ENCODE measurements at regions not wholly inside any gene's neighbourhood (a gene's known extent, or its start where the extent isn't known, plus 50 kb on each side); places are given as distances from the start of the nearest gene placed in this dataset.
A peak's percentile ranks its signal among the peaks of the same experiment; 100 is the strongest.
"Not testable (repeated sequence)": the region's sequence is repeated elsewhere in the genome, so short reads cannot be mapped to it uniquely, and the experiment has no call there.

- TF ChIP-seq, protein P1, sequence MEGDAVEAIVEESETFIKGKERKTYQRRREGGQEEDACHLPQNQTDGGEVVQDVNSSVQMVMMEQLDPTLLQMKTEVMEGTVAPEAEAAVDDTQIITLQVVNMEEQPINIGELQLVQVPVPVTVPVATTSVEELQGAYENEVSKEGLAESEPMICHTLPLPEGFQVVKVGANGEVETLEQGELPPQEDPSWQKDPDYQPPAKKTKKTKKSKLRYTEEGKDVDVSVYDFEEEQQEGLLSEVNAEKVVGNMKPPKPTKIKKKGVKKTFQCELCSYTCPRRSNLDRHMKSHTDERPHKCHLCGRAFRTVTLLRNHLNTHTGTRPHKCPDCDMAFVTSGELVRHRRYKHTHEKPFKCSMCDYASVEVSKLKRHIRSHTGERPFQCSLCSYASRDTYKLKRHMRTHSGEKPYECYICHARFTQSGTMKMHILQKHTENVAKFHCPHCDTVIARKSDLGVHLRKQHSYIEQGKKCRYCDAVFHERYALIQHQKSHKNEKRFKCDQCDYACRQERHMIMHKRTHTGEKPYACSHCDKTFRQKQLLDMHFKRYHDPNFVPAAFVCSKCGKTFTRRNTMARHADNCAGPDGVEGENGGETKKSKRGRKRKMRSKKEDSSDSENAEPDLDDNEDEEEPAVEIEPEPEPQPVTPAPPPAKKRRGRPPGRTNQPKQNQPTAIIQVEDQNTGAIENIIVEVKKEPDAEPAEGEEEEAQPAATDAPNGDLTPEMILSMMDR (conservative IDR thresholded peaks at IDR 0.05): no peak
- H3K27ac ChIP-seq: no peak overlapping the region
These were observed 653.1 kb downstream of the LMO4 start for GRCh38 chr1:87981810-87982209.

- no peak overlapping the region for H3K27ac ChIP-seq
- TF ChIP-seq, protein P1 (conservative IDR thresholded peaks at IDR 0.05): no peak
These were observed 655.2 kb downstream of the LMO4 start for GRCh38 chr1:87983841-87984240.

- H3K27ac ChIP-seq: no peak overlapping the region
- TF ChIP-seq, protein P1 (conservative IDR thresholded peaks at IDR 0.05): no peak
These were observed 656.4 kb downstream of the LMO4 start for GRCh38 chr1:87985071-87985470.

DNA sequence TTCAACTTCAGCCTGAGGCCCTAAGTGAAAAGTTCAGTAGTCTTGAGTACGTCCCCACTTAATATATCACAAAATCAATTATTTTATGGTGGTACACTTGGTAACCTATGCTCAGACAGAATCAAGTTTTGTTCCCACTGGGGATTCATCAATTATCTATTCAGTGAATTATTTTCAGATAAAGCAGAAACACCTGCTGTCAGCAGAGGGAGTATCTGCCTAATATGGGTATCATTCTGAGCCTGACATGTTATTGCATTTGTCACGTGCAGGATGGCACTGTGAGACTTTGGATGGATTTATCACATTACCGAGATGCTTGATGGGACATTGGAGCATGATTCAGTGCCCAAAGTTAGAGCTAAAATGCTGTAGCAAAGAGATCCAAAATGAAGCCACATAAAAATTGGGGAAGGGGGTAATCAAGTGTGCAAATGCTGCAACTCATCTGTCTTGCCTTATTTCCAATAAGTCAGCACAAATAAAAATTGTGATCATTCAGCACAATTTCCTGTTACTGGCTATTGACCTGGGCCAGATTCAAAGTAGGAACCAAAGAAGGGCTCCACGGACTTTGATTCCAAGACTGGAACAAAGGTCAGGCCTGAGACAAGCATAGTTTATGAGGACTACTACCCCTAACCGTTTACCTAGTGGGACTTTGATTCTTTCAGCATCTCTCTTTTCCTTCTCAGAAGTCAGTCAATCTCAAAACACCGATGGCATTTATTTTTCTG is 657.6 kb downstream of the LMO4 start:
- TF ChIP-seq, protein P1 (conservative IDR thresholded peaks at IDR 0.05): peak; percentile 60
- H3K27ac ChIP-seq: no peak overlapping the region

DNA sequence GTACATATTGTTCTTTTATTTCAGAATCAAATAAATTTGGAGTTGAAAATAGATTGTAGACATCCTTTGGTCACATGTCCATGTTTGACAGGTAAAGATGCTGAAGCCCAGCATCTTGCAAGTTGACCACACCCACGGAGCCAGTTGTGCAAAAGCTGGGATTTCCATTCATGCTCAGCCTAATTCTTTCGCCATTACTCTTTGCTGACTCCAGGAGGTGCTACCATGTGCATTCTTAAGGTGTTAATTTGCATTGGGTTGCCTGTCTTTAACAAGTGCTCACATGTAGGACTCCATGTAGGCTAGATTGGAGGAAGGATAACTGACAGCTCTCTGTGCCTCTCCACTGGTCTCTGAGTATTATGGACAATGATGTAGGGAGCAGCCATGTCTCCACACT is 660.7 kb downstream of the LMO4 start:
- no peak overlapping the region for H3K27ac ChIP-seq
- TF ChIP-seq, protein P1 (conservative IDR thresholded peaks at IDR 0.05): no peak

GRCh38 chr1:87992536-87992935 is 663.9 kb downstream of the LMO4 start:
- H3K27ac ChIP-seq: not testable (repeated sequence)

DNA sequence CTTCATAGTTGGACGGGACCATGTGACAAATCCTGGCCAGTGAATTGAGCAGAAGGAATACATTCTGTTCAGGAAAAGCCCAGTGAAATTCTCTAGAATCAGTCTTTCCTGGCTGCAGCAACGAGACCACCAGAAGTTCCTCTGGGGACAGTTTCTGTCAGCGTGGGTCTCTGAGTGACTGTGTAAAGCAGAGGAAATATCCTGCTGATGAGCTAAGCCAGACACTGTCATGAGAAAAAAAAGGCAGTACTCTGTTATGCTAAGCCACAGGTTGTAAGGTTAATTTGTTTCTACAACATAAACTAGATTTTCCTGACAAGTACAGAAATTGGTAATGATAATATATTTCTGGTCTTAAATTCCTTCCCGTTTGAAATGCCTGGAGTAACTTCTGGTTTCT is 664.4 kb downstream of the LMO4 start:
- TF ChIP-seq, protein P1 (conservative IDR thresholded peaks at IDR 0.05): no peak

DNA sequence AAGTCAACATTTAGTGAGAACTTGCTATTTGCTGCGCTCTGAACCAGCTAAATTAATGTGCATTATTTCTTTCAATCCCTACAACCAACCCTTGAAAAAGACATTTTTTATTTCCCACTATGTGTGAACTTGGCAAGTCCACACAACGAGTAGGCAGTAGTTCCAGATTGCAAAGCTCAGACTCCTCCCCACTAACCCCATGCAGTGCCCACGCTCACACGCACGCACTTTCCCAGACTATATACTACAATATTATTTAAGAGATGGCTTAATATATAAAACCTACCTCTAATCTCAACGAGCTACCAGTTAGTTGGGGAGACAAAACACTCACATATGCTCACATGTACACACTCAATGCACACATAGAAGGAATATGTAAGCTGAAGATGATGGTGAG is 671.2 kb downstream of the LMO4 start:
- no peak overlapping the region for H3K27ac ChIP-seq
- TF ChIP-seq, protein P1 (conservative IDR thresholded peaks at IDR 0.05): no peak

More for the DNA sequence above, 664.4 kb downstream of the LMO4 start:
- no peak overlapping the region for H3K27ac ChIP-seq
